ENCODE measurements at regions not wholly inside any gene's neighbourhood (a gene's known extent, or its start where the extent isn't known, plus 50 kb on each side); places are given as distances from the start of the nearest gene placed in this dataset.

DNA sequence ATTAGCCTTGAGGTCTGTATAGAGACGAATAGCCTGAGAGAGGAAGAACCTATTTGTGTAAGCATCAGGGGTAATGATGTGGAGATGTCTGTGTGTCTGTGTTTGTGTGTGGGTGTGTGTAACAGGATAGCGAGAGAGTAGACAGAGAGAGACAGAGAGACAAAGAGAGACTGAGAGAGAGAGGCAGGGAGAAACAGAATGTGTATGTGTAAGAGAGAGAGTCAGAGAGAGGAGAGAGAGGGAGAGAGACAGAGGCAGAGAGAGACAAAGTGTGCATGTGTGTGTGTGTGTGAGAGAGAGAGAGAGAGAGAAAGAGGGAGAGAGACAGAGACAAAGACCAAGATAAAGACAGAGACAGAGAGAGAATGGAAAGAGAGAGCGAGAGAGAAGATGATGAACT is 396.1 kb downstream of the PAX1 start:
- no peak for TF ChIP-seq FOXC1 (CRISPR knock-in tag; IDR thresholded peaks at IDR 0.05; ENCODE audit: borderline replicate concordance)
- TF ChIP-seq EZH2 (conservative IDR thresholded peaks at IDR 0.05; ENCODE audit: low read depth, low read length) = no peak

Measured in HepG2 (cell line).